ENCODE measurements at regions not wholly inside any gene's neighbourhood (a gene's known extent, or its start where the extent isn't known, plus 50 kb on each side); places are given as distances from the start of the nearest gene placed in this dataset.

- no peaks in the 10 kb centered on the region for H3K4me1 Mint-ChIP-seq
- peaks cover 4% of the 10 kb centered on the region for H3K27me3 Mint-ChIP-seq (ENCODE audit: insufficient read depth, low read depth, poor library complexity)
- Histone ChIP-seq H3K4me2 (no peak overlapping the region), H3K9me2 (ENCODE audit: insufficient read depth) (peaks cover 2% of the 10 kb centered on the region; the same call in 1 of the 2 replicates), H3F3A (replicated peaks; ENCODE audit: low read depth) (no peaks in the 10 kb centered on the region; the same call in 1 of the 2 replicates), H4K20me1 (replicated peaks; ENCODE audit: insufficient read depth) (no peaks in the 10 kb centered on the region), H3K4me1 (ENCODE audit: insufficient read depth) (no peaks in the 10 kb centered on the region), H3K27me3 (ENCODE audit: insufficient read depth) (no peaks in the 10 kb centered on the region), H2AFZ (no peak overlapping the region), H3K79me2 (replicated peaks; ENCODE audit: insufficient read depth) (no peaks in the 10 kb centered on the region), H3K4me3 (no peak overlapping the region), H3K36me3 (ENCODE audit: insufficient read depth) (no peaks in the 10 kb centered on the region), H3K27ac (ENCODE audit: low read depth) (no peak overlapping the region)
- no peak for ATAC-seq
- DNase-seq (ENCODE audit: low spot score): no peak
- no peak overlapping the region for H3K27ac Mint-ChIP-seq
- no peaks in the 10 kb centered on the region for H3K36me3 Mint-ChIP-seq (ENCODE audit: low read depth)
- H3K9me3 Mint-ChIP-seq: no peaks in the 10 kb centered on the region
- H3K4me3 Mint-ChIP-seq: no peak overlapping the region
- TF ChIP-seq REST (IDR thresholded peaks at IDR 0.05; ENCODE audit: unreplicated experiment) (no peak), STAT1 (IDR thresholded peaks at IDR 0.05; ENCODE audit: unreplicated experiment) (no peak), ZNF114 (CRISPR knock-in tag; IDR thresholded peaks at IDR 0.05) (no peak), ZNF331 (CRISPR knock-in tag; IDR thresholded peaks at IDR 0.05; ENCODE audit: low read depth) (no peak), JUNB (IDR thresholded peaks at IDR 0.05; ENCODE audit: unreplicated experiment) (no peak), NANOG (IDR thresholded peaks at IDR 0.05; ENCODE audit: borderline replicate concordance) (no peak), CREB1 (CRISPR knock-in tag; IDR thresholded peaks at IDR 0.05; ENCODE audit: low read depth) (no peak), EZH2 (IDR thresholded peaks at IDR 0.05; ENCODE audit: low read depth, unreplicated experiment) (no peak), CTCF (conservative IDR thresholded peaks at IDR 0.05; ENCODE audit: low read depth in 2 of 2) (no peak), EZH2phosphoT487 (IDR thresholded peaks at IDR 0.05; ENCODE audit: unreplicated experiment) (no peak), POLR2AphosphoS5 (IDR thresholded peaks at IDR 0.05; ENCODE audit: low read depth) (no peak), ETS1 (IDR thresholded peaks at IDR 0.05) (no peak)
- TF ChIP-seq, protein P1, sequence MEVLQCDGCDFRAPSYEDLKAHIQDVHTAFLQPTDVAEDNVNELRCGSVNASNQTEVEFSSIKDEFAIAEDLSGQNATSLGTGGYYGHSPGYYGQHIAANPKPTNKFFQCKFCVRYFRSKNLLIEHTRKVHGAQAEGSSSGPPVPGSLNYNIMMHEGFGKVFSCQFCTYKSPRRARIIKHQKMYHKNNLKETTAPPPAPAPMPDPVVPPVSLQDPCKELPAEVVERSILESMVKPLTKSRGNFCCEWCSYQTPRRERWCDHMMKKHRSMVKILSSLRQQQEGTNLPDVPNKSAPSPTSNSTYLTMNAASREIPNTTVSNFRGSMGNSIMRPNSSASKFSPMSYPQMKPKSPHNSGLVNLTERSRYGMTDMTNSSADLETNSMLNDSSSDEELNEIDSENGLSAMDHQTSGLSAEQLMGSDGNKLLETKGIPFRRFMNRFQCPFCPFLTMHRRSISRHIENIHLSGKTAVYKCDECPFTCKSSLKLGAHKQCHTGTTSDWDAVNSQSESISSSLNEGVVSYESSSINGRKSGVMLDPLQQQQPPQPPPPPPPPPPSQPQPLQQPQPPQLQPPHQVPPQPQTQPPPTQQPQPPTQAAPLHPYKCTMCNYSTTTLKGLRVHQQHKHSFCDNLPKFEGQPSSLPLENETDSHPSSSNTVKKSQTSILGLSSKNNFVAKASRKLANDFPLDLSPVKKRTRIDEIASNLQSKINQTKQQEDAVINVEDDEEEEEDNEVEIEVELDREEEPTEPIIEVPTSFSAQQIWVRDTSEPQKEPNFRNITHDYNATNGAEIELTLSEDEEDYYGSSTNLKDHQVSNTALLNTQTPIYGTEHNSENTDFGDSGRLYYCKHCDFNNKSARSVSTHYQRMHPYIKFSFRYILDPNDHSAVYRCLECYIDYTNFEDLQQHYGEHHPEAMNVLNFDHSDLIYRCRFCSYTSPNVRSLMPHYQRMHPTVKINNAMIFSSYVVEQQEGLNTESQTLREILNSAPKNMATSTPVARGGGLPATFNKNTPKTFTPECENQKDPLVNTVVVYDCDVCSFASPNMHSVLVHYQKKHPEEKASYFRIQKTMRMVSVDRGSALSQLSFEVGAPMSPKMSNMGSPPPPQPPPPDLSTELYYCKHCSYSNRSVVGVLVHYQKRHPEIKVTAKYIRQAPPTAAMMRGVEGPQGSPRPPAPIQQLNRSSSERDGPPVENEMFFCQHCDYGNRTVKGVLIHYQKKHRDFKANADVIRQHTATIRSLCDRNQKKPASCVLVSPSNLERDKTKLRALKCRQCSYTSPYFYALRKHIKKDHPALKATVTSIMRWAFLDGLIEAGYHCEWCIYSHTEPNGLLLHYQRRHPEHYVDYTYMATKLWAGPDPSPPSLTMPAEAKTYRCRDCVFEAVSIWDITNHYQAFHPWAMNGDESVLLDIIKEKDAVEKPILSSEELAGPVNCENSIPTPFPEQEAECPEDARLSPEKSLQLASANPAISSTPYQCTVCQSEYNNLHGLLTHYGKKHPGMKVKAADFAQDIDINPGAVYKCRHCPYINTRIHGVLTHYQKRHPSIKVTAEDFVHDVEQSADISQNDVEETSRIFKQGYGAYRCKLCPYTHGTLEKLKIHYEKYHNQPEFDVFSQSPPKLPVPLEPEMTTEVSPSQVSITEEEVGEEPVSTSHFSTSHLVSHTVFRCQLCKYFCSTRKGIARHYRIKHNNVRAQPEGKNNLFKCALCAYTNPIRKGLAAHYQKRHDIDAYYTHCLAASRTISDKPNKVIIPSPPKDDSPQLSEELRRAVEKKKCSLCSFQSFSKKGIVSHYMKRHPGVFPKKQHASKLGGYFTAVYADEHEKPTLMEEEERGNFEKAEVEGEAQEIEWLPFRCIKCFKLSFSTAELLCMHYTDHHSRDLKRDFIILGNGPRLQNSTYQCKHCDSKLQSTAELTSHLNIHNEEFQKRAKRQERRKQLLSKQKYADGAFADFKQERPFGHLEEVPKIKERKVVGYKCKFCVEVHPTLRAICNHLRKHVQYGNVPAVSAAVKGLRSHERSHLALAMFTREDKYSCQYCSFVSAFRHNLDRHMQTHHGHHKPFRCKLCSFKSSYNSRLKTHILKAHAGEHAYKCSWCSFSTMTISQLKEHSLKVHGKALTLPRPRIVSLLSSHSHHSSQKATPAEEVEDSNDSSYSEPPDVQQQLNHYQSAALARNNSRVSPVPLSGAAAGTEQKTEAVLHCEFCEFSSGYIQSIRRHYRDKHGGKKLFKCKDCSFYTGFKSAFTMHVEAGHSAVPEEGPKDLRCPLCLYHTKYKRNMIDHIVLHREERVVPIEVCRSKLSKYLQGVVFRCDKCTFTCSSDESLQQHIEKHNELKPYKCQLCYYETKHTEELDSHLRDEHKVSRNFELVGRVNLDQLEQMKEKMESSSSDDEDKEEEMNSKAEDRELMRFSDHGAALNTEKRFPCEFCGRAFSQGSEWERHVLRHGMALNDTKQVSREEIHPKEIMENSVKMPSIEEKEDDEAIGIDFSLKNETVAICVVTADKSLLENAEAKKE (CRISPR knock-in tag; IDR thresholded peaks at IDR 0.05): no peak
Measured at GRCh38 chr15:88752951-88753350, 50.3 kb upstream of the ACAN start.

Data from GM23338 (cell line).